HG02642 (cell line): ENCODE measurements at regions not wholly inside any gene's neighbourhood (a gene's known extent, or its start where the extent isn't known, plus 50 kb on each side); places are given as distances from the start of the nearest gene placed in this dataset.

Experiments
- ATAC-seq: cut with Tn5 transposase; IDR thresholded peaks from one replicate; pipeline ENCODE4 v1.9.1; 2021; ENCODE audit warnings: mild to moderate bottlenecking; ENCODE audit not compliant: unreplicated experiment, poor library complexity

DNA sequence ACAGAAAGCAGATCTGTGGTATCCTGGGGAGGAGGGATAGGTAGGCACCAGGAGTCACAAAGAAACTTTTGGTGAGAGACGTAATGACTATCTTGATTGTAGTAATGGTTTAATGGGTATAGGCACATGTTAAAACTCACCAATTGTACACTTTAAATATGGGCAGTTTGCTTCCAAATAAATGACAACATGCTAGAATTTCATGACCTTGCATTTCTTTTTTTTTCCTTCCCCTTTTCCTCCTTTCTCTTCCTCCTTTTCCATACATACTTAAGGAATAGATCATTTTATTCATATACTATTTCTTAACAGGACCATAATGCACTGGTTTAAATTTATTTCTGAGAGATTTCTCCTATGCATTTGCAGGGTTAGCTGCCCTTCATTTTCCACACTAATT lies 341.8 kb downstream of the TMEM182 start:
- no peak for ATAC-seq

DNA sequence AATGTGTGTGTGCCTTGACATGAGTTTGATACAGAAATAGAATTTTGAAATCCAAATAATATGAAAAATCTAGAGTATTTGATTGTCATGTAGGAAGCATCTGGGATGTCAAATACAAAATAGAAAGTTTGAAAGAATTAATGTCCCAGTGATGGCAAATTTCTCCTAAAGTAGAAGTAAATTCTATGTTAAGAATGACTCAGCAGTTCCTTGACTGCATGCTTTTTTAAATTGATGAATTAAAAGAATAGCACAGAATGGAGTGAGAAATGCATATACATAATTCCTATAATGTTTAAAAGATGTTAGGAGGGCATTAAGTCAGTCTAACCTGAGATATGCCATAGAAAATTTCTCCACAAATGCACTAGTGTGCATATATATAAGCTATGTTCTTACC lies 357.5 kb downstream of the TMEM182 start:
- no peak for ATAC-seq

DNA sequence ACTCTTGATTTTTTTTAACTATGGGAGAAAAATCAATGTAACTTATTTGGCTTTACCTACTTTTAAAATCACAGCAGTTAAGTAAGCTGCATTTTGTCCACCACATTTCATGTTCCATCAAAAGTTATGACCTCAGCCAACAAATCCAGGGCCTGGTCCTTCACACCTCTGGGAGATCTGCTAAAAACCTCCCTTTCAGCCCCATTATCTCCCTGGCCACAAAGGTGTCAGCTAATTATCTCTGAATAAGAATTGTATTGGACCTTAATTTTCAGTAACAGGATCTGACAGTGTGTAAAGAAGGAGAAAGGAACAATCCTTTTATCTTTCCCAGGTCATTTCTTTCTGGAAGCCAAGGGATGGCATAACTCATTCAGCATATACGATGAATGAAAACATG lies 359.3 kb downstream of the TMEM182 start:
- ATAC-seq, result no peak

DNA sequence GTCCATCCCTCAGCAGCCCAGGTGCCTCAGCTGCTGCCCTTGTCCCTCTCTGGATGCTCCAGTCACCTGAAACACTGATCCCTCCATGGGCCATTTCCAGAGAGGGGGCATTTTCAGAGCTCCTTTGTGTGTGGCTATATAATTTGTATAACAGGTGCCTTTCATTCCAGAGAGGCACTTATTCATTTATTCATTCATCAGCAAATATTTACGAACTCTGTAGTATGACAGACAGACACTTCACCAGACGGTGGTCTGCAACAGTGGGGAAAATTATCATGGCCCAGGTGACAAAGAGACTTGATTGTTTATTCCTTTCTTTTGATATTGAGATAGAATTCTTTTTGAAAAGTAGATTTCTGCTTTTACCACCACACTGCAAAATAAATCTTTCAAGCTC lies 361.7 kb downstream of the TMEM182 start:
- no peak for ATAC-seq

DNA sequence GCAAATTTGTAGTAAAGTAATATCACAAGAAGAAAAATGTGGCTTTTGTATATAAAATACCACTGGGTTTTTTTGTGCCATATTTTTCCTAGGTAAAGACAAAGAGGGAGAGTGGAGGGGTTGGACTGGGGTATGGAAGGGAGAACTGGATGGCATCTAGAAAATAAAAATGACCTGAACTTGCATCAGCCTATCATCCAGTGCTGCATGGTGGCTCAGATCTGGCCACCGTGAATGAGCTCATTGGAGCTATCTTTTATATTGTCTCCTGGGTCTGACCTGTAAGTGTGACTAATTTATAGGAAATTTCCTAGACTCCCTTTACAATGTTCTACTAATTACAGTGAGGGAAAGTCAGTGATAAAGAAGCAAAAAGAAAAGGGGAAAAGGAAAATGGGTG lies 369.0 kb downstream of the TMEM182 start:
- ATAC-seq, result no peak

DNA sequence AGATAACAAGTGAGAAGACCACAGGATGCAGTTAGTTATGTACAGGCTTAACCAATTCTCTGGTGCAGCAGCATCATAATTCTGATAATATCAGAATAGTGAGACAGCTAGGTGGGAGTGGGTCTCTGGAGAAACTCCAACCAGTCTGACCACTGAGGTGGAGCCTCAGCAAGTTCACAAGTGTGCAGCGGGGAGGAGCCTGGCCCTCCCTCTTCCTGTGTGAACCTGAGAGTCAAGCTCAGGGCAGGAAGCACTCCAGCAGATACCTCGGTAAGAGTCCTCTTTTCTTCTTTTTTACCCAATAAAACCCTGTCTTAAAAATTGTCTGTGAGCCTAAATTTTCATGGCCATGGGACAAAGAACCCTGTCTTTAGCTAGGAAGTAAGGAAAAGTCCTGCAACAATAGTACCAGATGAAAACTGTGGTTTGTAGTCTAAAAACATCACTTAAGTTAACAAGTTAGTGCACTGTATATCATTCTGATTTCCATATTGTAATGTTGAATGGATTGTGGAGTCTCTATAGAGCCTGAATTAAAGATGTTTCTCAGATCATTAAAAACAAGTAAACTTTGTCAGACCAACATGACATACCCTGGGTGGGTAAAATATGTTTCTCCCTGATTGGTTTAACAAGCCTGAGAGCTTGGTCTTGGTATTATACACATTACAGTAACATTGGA lies 370.8 kb downstream of the TMEM182 start:
- peak; percentile 98 for ATAC-seq

DNA sequence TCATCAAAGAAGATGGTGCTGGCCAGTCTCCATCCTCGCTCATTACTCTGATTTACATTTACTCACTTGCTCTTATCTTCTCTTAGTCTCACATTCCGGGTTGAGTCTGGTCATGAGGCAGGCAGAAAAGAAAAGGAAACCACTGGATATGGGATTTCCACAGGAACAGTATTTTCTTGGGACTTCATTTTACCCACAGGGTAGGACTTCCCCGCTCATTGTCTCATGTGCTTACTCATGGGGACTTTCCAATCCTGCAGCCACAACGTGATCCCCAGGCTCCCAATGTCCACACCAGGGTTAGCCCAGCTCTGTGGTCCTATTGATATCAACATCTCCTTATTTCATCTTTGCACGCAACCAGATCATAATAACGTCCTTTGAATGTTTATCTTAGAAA lies 373.8 kb downstream of the TMEM182 start:
- no peak for ATAC-seq

DNA sequence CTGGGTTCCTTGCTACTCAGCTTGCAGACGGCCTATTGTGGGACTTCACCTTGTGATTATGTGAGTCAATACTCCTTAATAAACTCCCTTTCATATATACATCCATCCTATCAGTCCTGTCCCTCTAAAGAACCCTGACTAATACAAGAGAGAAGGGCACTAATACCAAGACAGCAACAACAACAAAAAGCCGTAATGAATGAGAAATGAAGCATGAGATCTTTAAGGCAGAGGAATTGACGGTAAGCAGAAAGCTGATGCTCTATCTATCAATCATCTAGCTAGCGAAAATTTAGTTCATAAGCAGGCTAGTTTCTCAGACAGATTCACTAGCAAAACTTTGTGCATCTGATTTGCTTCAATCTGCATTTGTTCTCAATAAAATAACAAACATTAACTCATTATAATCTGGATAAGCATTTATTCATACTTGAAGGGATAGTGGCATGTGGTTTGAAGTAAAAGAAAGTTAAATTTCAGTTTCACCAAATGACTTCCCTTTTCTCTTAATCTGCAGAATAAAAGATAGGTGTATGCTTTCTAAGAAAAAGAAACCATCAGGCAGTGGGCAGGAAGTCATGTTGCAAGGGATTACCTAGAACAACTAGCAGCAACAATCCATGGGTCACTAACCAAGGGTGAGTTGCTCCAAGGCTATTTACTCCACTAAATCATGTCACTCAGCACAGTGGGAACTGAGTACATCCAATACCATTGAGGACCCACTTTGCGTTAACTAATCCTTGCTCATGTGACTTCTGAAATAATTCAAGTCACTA lies 376.5 kb downstream of the TMEM182 start:
- peak; percentile 68 for ATAC-seq

DNA sequence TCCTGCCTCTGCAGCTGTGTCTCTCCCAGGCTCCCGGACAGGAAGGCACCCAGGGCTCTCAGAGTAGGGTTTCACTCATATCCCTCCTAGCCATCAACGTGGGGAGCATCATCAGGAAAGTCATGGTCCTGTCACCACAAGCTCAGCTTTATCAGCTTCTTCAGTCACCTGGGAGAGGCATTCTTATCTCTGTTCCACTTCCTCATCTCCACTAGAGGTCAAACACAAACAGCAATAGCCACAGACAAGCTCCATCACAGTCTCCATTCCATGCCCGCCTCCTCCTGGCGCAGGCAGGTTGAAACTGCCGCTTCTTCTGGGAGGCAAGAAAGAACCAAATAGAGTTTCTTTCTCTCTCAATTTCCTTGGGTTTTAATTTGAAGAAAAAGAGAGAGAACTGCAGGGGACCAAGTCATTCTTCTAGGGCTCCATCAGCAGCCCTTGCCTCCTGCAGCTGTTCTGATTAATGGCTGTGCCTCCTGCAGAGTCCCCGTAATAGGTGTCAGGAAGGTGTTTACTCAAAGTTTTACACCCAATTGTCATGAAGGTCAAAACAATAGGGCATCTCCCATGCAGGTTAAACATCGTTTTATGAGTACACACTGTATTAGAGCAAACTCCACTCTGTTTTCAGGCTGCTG lies 377.9 kb downstream of the TMEM182 start:
- no peak for ATAC-seq

DNA sequence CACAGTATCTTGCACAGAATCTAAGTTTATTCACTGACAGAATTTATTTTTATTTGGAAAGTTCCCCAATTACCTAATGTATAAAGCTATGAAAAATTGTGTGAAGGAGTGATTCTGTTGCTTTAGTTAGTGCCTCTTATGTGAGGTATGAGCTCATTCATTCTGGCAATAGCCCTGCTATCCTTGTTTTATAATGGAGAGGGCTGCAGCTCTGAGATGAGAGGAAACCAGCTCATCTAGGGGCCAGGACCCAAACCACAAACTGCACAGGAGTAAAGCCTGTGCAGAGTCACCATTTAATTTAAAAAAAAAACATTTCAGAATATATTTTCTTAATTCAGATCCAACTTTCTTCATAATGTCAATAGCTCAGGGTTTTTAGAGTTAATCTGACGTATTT lies 383.0 kb downstream of the TMEM182 start:
- no peak for ATAC-seq

DNA sequence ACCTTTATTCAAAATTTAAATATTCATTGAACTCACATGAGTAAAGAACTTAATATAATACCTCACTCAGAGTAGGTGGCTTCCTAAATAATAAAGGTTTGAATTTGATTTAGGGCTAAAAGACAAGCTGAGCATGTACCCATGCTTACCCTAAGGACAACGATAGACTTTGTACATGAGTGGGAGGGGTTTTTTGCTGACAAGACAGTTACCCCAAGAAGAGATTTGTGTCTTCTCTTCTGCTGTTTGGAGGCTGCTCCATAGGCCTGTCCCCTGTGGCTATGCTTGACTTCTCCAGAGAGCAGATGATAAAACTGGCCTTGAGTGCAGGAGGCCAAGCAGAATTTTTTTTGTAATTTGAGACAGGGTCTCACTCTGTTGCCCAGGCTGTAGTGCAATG lies 383.9 kb downstream of the TMEM182 start:
- ATAC-seq, result no peak

DNA sequence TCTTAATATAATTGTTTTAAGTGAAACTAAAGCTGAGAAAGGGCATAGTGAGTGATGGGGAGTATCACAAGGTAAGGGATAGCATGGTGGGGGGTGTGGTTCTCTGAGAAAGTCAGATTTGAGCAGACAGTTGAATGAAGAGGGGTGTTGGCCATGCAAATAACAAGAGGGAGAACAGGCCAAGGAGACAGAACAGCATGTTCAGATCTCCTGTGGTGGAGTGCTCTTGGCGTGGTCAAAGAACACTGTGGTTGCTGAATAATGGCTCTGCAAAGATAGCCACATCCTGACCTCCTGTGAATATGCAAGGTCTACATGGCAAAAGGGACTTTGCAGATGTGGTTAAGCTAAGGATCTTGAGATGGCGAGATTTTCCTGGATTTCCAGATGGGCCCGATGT lies 389.2 kb downstream of the TMEM182 start:
- no peak for ATAC-seq

DNA sequence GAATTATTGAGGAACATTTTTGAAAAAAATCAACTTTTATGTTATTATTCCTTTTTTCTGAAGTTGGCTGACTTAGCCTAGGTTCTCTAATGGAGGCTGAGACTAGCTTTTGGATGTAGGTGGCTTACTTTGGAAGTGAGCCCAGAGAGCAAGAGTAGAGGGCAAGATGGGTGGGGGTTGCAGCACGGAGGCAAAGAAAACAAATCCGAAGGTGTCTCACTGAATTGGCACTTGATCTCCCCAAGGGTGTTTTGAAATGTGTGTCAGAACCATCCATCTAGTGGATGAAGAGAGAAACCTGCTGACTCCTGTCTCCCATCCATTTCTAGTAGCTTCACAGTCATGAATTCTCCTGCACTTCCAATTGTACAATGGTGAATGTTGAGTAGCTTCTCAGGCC lies 390.7 kb downstream of the TMEM182 start:
- ATAC-seq, result no peak

DNA sequence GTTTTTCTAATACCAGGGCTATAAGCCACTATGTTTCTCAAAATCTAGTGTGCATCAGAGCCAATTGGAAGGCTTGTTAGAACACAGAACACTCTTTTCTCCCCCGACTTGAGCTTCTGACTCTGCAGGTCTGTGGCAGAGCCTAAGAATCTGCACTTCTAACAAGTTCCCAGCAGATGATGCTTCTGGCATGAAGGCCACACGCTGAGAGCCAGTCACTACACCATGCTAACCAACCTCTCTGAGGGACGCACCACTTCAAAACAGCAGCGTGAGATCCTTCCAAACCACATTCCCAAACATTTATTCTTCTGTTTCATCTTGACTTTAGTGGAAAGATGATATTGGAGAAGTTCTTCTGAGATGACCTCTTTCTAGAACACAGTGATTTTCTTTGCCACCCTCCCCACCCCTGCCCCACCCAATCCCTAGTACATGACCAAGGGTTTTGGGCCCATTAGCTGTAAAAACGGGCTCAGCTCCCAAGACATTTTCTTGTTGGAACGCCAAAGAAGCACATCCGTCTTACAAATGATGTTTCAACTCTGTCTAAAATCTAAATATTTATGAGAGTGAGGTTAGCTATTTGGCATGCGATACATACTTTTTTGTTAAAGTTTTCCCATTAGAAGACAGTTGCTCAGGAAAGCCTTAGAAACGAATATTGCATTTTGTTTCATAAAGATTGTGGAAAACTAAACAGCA lies 391.9 kb downstream of the TMEM182 start:
- ATAC-seq, result no peak

DNA sequence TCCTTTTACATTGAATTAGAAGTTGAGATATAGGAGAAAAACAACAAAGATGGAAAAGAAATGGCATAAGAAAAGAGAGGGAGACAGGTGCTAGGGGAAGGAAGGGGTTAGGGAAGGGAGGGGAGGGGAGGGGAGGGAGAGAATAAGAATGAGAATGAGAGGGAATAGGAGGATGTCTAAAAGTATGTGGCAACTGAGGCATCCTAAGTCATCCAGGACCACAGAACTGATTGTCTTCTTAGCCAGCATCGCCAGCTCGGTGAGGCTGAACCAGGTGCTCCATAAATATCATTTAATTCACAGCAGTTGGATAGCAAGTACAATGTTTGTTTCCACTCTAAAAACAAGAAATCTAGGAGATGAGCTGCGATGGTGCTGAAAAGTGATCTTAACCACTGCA lies 393.5 kb downstream of the TMEM182 start:
- no peak for ATAC-seq

DNA sequence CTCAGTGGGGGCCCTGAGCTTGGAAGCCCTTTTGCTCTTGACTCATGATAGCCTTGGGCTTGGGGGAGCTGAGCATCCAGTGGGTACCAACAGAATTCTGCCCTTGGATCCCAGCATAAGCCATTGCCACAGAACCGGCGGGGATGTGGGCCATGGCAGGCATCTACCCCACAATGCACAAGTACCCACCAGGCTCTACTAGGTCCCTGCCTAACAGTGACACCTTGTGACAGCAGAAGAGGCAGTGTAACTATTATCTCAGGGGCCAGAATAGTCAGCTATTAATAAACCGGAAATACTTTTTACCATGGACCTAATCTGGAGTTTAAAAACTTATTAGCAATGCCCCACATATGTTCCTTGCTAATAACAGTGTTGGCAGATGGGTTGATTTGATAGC lies 397.2 kb downstream of the TMEM182 start:
- ATAC-seq, result no peak

DNA sequence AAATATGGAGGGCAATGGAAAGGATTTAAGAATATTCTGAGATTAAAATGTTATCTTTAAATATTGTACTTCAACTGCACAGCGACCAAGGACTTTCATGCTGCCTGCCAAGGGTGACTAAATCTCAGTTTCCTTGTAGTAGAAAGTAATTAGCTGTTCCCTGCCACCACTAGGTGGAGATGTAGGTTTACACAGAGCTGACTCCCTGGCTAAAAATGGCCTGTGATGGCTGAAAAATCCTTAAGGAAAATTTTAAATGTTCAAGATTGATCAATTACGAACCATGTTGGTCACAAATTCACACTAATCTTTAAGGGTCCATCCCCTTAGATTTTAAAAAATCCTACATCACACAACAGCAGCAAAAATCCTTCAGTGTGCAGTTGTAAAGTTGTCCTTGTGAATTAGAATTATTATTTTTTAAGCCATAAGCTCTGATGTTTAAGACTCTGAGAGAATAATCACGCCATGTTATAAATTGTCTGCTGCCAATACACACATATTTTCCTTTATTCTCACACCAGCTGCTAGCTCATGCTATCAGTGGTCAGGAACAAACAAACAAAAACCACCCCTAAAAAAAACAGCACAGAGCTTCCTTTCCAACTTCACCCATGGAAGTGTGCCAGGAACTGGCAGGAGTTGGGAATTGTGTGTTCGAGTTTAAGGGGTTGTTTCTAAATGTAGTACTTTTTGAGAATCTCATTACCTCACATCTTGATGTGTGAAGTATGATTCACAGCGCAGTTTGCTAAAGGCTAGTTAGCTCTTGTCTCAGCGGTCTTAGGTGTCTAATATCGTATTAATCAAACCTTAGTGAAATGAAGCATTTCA lies 399.8 kb downstream of the TMEM182 start:
- peak; percentile 72 for ATAC-seq

DNA sequence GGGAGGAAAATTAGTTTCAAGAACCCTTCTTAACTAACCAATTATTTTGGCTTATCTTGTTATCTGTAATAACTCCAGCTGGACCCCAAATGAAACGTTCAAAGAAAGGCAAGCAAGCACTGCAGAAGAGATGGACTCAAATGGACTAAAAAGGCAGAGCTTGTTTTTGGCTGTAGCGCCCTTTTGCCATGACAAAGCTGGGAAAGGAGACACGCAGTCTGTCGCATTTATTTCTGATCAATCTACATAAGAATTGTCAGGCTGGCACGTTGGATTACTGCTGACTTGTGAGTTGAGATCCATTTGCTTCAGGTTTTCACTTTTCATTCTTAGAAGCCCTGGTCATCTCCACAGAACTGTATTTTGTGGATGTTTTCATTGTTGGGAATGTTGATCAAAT lies 402.9 kb downstream of the TMEM182 start:
- no peak for ATAC-seq

DNA sequence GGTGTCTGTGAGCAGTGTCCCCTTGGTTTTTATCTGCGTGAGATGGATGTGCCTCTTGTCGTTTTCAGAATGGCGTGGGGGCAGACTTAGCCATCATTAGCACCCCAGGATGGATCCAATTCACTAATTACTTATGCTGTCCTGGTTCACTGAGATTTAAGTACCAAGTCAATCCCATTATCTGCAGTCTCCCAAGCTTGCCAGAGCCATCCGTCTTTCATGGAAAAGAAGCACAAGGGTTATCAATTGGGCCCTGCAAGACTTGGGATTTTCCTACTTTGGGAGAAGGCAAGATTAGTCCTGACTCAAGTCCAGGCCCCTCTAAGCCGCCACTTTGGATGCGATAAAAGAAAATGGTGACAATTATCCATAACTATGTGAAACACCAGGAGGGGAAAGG lies 404.0 kb downstream of the TMEM182 start:
- no peak for ATAC-seq
